HCT116 (cell line): ENCODE measurements at regions not wholly inside any gene's neighbourhood (a gene's known extent, or its start where the extent isn't known, plus 50 kb on each side); places are given as distances from the start of the nearest gene placed in this dataset.

ENCODE experiments used
- ATAC-seq: fragments of 200-7000 bp; cut with Tn5 transposase; 2 replicates; pipeline ENCODE4 v1.9.1; 2020; ENCODE audit warnings: mild to moderate bottlenecking, moderate library complexity
- BruUV-seq: library from RNA; stranded (reverse); fragments of 400-500 nt; replicated peaks from 2 replicates; lab custom pipeline; 2021; lab: Mats Ljungman, UMichigan
- CTCF ChIA-PET: fragments of 300-600 bp; sonication (Branson Sonifier 250); formaldehyde crosslinking; loops from one replicate; lab custom pipeline; 2021; ENCODE audit warnings: antibody characterized with exemption; lab: Charles Lee
- POLR2A ChIA-PET: fragments of 300-600, 350-600 bp; sonication (Branson Sonifier 250); formaldehyde crosslinking; loops from one replicate; lab custom pipeline; 2021; ENCODE audit warnings: antibody characterized with exemption; lab: Charles Lee
- RAD21 ChIA-PET, 2 experiments: fragments of 300-600 bp; sonication (Branson Sonifier 250); formaldehyde crosslinking; loops; one replicate each; lab custom pipeline; 2023; ENCODE audit warnings: low total read pairs in 2 of 2; ENCODE audit not compliant: uncharacterized antibody in 2 of 2, unreplicated experiment in 2 of 2, low non-redundant PET in 1 of 2; lab: Charles Lee
- DNase-seq: peaks from one replicate; pipeline ENCODE4 v3.0.0-alpha.2; 2010; ENCODE audit warnings: low read depth, low spot score
- H2AFZ ChIP-seq: fragments of 200-600 bp; shearing (Covaris generic), sonication (generic); 2 replicates; pipeline ENCODE4 v1.6.1; 2017; ENCODE audit warnings: low read depth, mixed run types, mixed read lengths, antibody characterized with exemption, low read length; ENCODE audit not compliant: poor library complexity, severe bottlenecking
- H3K27ac ChIP-seq: 2 replicates; pipeline ENCODE4 v1.5.1; 2012; ENCODE audit warnings: low read depth, low read length
- H3K27me3 ChIP-seq: fragments of 200-600 bp; sonication (generic); 2 replicates; pipeline ENCODE4 v1.6.1; 2016; ENCODE audit warnings: mixed run types, low read length, mixed read lengths; ENCODE audit not compliant: insufficient read depth
- H3K36me3 ChIP-seq, 2 experiments: fragments of 200-500 bp in 1 of 2; fragments of 200-600 bp in 1 of 2; sonication (Bioruptor generic) in 1 of 2; sonication (generic) in 1 of 2; 2 replicates each; pipeline versions ENCODE4 v1.5.1 to v1.6.1; 2014 to 2016; ENCODE audit warnings: low read length in 2 of 2, inconsistent platforms in 1 of 2, mixed read lengths in 1 of 2, mixed run types in 1 of 2; ENCODE audit not compliant: insufficient read depth in 2 of 2, control insufficient read depth in 1 of 2
- H3K4me1 ChIP-seq, 2 experiments: fragments of 200-600 bp in 1 of 2; sonication (generic) in 1 of 2; 2 replicates each; pipeline versions ENCODE4 v1.5.1 to v1.6.1; 2012 to 2017; ENCODE audit warnings: low read length in 2 of 2, inconsistent platforms in 1 of 2, mild to moderate bottlenecking in 1 of 2, mixed read lengths in 1 of 2, mixed run types in 1 of 2, moderate library complexity in 1 of 2; ENCODE audit not compliant: insufficient read depth in 2 of 2, control insufficient read depth in 1 of 2
- H3K4me2 ChIP-seq: fragments of 200-600 bp; sonication (generic); 2 replicates; pipeline ENCODE4 v1.6.1; 2017; ENCODE audit warnings: mixed run types, low read length, mixed read lengths
- H3K4me3 ChIP-seq, 2 experiments: fragments of 200-600 bp in 1 of 2; sonication (generic) in 1 of 2; replicated peaks in 1 of 2; 2 replicates each; pipeline ENCODE4 v1.5.1; 2011 to 2016; ENCODE audit warnings: low read length in 2 of 2, control low read depth in 1 of 2, low read depth in 1 of 2, mild to moderate bottlenecking in 1 of 2, mixed read lengths in 1 of 2, mixed run types in 1 of 2
- H3K79me2 ChIP-seq: fragments of 200-600 bp; sonication (generic); 2 replicates; pipeline ENCODE4 v1.6.1; 2017; ENCODE audit warnings: mild to moderate bottlenecking, mixed run types, low read length, moderate library complexity, mixed read lengths; ENCODE audit not compliant: insufficient read depth
- H3K9ac ChIP-seq: fragments of 200-600 bp; sonication (generic); 2 replicates; pipeline ENCODE4 v1.6.1; 2016; ENCODE audit warnings: low read length, mixed read lengths
- H3K9me2 ChIP-seq: fragments of 200-600 bp; sonication (generic), shearing (Covaris generic); 2 replicates; pipeline ENCODE4 v1.6.1; 2017; ENCODE audit warnings: mixed run types, mild to moderate bottlenecking, moderate library complexity; ENCODE audit not compliant: insufficient read depth
- H3K9me3 ChIP-seq, 2 experiments: fragments of 200-500 bp in 1 of 2; fragments of 200-600 bp in 1 of 2; sonication (Bioruptor generic) in 1 of 2; sonication (generic) in 1 of 2; 2 replicates each; pipeline ENCODE4 v1.6.1; 2014 to 2017; ENCODE audit warnings: low read length in 2 of 2, mixed read lengths in 2 of 2, inconsistent platforms in 1 of 2, low read depth in 1 of 2, mild to moderate bottlenecking in 1 of 2, mixed run types in 1 of 2, moderate library complexity in 1 of 2; ENCODE audit not compliant: control insufficient read depth in 1 of 2, insufficient read depth in 1 of 2
- H4K20me1 ChIP-seq: fragments of 200-600 bp; sonication (generic), shearing (Covaris generic); 2 replicates; pipeline ENCODE4 v1.6.1; 2017; ENCODE audit warnings: mixed run types, mild to moderate bottlenecking, moderate library complexity; ENCODE audit not compliant: insufficient read depth
- CBX3 ChIP-seq: IDR thresholded peaks from 2 replicates; pipeline ENCODE4 v1.6.1; 2012; ENCODE audit warnings: low read depth
- CEBPB ChIP-seq: IDR thresholded peaks from 2 replicates; pipeline ENCODE4 v1.6.1; 2012; ENCODE audit warnings: low read depth
- CTCF ChIP-seq, 3 experiments: fragments of 200-600 bp in 1 of 3; sonication (generic) in 1 of 3; IDR thresholded peaks in 2 of 3; conservative IDR thresholded peaks in 1 of 3; 2 replicates each; pipeline ENCODE4 v1.5.1; 2012 to 2017; ENCODE audit warnings: low read depth in 2 of 3, low read length in 2 of 3, antibody characterized with exemption in 1 of 3, borderline replicate concordance in 1 of 3, control low read depth in 1 of 3, mild to moderate bottlenecking in 1 of 3, mixed read lengths in 1 of 3, mixed run types in 1 of 3, moderate library complexity in 1 of 3; ENCODE audit not compliant: insufficient read depth in 1 of 3
- EGR1 ChIP-seq: IDR thresholded peaks from 2 replicates; pipeline ENCODE4 v1.6.1; 2012; ENCODE audit warnings: low read depth
- ELF1 ChIP-seq: IDR thresholded peaks from 2 replicates; pipeline ENCODE4 v1.6.1; 2012; ENCODE audit warnings: low read depth, borderline replicate concordance
- EZH2 ChIP-seq: fragments of 200-600 bp; sonication (generic); IDR thresholded peaks from 2 replicates; pipeline ENCODE4 v1.6.1; 2017; ENCODE audit warnings: antibody characterized with exemption, mixed run types
- EZH2phosphoT487 ChIP-seq: fragments of 200-600 bp; IDR thresholded peaks from 2 replicates; pipeline ENCODE4 v1.6.1; 2018; ENCODE audit warnings: antibody characterized with exemption, borderline replicate concordance
- FOSL1 ChIP-seq: IDR thresholded peaks from 2 replicates; pipeline ENCODE4 v1.6.1; 2012; ENCODE audit warnings: low read depth
- JUND ChIP-seq: IDR thresholded peaks from 2 replicates; pipeline ENCODE4 v1.6.1; 2012
- SIN3A ChIP-seq: IDR thresholded peaks from 2 replicates; pipeline ENCODE4 v1.6.1; 2012; ENCODE audit warnings: low read depth
- SRF ChIP-seq: IDR thresholded peaks from 2 replicates; pipeline ENCODE4 v1.6.1; 2012; ENCODE audit warnings: low read depth
- TCF7L2 ChIP-seq: IDR thresholded peaks from 2 replicates; pipeline ENCODE4 v1.7.0; 2011; ENCODE audit warnings: borderline replicate concordance, inconsistent platforms; ENCODE audit not compliant: insufficient read depth, insufficient read length; ENCODE audit errors: extremely low read depth
- ZFX ChIP-seq: fragments of 450-650 bp; IDR thresholded peaks from 2 replicates; pipeline ENCODE4 v1.6.1; 2017
- ZNF274 ChIP-seq: fragments of 200-500 bp; sonication (Bioruptor generic); IDR thresholded peaks from 2 replicates; pipeline ENCODE4 v1.6.1; 2014; ENCODE audit warnings: mild to moderate bottlenecking, low read depth, low read length, inconsistent platforms
- intact Hi-C: fragments of 100-400 bp; cut with micrococcal nuclease; formaldehyde crosslinking; loops from 2 replicates; pipeline ENCODE4 v1.10.0; 2022
- TF ChIP-seq, protein P1 (sequence below): IDR thresholded peaks from 2 replicates; pipeline ENCODE4 v1.6.1; 2012
- TF ChIP-seq, protein P2 (sequence below): IDR thresholded peaks from 2 replicates; pipeline ENCODE4 v1.6.1; 2012; ENCODE audit warnings: low read depth

GRCh38 chr3:104530934-104531333 lies 835.8 kb upstream of the ALCAM start:
- BruUV-seq = no TSS peak
- H3K27me3 ChIP-seq = no peaks in the 10 kb centered on the region
- no peaks in the 10 kb centered on the region for H4K20me1 ChIP-seq
- H3K4me1 ChIP-seq = no peaks in the 10 kb centered on the region
- intact Hi-C loops = no loop called here
- H2AFZ ChIP-seq = no peak overlapping the region
- DNase-seq = no peak
- H3K4me2 ChIP-seq = no peak overlapping the region
- H3K9ac ChIP-seq = no peak overlapping the region
- peaks cover 2 to 7% of the 10 kb centered on the region in 2 experiments; a peak in 2 of 4 replicates for H3K9me3 ChIP-seq
- TF ChIP-seq EGR1 (no peak), SRF (no peak), CTCF (IDR thresholded peaks at IDR 0.05 in 2 of 3, conservative IDR thresholded peaks at IDR 0.05 in 1 of 3; ENCODE audit: borderline replicate concordance in 1 of 3, insufficient read depth in 1 of 3, low read depth in 2 of 3, low read length in 2 of 3) (no peak), ZFX (no peak), EZH2phosphoT487 (no peak), FOSL1 (no peak), ZNF274 (no peak), CEBPB (no peak), ELF1 (no peak), EZH2 (no peak), CBX3 (no peak), JUND (no peak), TCF7L2 (no peak), SIN3A (no peak)
- TF ChIP-seq, protein P1, sequence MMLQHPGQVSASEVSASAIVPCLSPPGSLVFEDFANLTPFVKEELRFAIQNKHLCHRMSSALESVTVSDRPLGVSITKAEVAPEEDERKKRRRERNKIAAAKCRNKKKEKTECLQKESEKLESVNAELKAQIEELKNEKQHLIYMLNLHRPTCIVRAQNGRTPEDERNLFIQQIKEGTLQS = no peak
- TF ChIP-seq, protein P2, sequence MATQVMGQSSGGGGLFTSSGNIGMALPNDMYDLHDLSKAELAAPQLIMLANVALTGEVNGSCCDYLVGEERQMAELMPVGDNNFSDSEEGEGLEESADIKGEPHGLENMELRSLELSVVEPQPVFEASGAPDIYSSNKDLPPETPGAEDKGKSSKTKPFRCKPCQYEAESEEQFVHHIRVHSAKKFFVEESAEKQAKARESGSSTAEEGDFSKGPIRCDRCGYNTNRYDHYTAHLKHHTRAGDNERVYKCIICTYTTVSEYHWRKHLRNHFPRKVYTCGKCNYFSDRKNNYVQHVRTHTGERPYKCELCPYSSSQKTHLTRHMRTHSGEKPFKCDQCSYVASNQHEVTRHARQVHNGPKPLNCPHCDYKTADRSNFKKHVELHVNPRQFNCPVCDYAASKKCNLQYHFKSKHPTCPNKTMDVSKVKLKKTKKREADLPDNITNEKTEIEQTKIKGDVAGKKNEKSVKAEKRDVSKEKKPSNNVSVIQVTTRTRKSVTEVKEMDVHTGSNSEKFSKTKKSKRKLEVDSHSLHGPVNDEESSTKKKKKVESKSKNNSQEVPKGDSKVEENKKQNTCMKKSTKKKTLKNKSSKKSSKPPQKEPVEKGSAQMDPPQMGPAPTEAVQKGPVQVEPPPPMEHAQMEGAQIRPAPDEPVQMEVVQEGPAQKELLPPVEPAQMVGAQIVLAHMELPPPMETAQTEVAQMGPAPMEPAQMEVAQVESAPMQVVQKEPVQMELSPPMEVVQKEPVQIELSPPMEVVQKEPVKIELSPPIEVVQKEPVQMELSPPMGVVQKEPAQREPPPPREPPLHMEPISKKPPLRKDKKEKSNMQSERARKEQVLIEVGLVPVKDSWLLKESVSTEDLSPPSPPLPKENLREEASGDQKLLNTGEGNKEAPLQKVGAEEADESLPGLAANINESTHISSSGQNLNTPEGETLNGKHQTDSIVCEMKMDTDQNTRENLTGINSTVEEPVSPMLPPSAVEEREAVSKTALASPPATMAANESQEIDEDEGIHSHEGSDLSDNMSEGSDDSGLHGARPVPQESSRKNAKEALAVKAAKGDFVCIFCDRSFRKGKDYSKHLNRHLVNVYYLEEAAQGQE = no peak
- TF ChIP-seq, all 23 proteins: peak for 0
- POLR2A ChIA-PET = no interaction called here
- RAD21 ChIA-PET = no interaction called here
- H3K79me2 ChIP-seq = no peaks in the 10 kb centered on the region
- H3K4me3 ChIP-seq = no peak overlapping the region
- H3K36me3 ChIP-seq = no peaks in the 10 kb centered on the region
- H3K27ac ChIP-seq = no peak overlapping the region
- no peak for ATAC-seq
- CTCF ChIA-PET = no interaction called here
- no peaks in the 10 kb centered on the region for H3K9me2 ChIP-seq
